Activated CD8-positive, alpha-beta T cell treated with anti-CD3 and anti-CD28 coated beads for 36 hours (primary cell): ENCODE measurements at regions not wholly inside any gene's neighbourhood (a gene's known extent, or its start where the extent isn't known, plus 50 kb on each side); places are given as distances from the start of the nearest gene placed in this dataset.

Experiments
- ATAC-seq: fragments of 200-7000 bp; cut with Tn5 transposase; one replicate; pipeline ENCODE4 v1.10.0; 2021; ENCODE audit warnings: mild to moderate bottlenecking, moderate library complexity
- CTCF ChIA-PET: fragments of 350-600 bp; sonication (Branson Sonifier 250); formaldehyde crosslinking; loops from one replicate; lab custom pipeline; 2021; ENCODE audit warnings: antibody characterized with exemption; lab: Charles Lee
- POLR2A ChIA-PET: fragments of 350-600 bp; sonication (Branson Sonifier 250); formaldehyde crosslinking; loops from one replicate; lab custom pipeline; 2021; ENCODE audit warnings: antibody characterized with exemption; lab: Charles Lee
- DNase-seq: peaks from one replicate; pipeline ENCODE4 v3.0.0-alpha.2; 2020
- H3K27ac Mint-ChIP-seq: one replicate; pipeline ENCODE4 v1.8.0; 2021; ENCODE audit warnings: mild to moderate bottlenecking, mixed read lengths
- H3K27me3 Mint-ChIP-seq: one replicate; pipeline ENCODE4 v1.8.0; 2021; ENCODE audit warnings: mixed read lengths
- H3K36me3 Mint-ChIP-seq: one replicate; pipeline ENCODE4 v1.8.0; 2021; ENCODE audit warnings: low read depth, mixed read lengths
- H3K4me1 Mint-ChIP-seq: one replicate; pipeline ENCODE4 v1.8.0; 2021; ENCODE audit warnings: low read depth, mixed read lengths
- H3K4me3 Mint-ChIP-seq: one replicate; pipeline ENCODE4 v1.8.0; 2021; ENCODE audit warnings: mild to moderate bottlenecking, moderate library complexity, mixed read lengths
- H3K9me3 Mint-ChIP-seq: one replicate; pipeline ENCODE4 v1.8.0; 2021; ENCODE audit warnings: mixed read lengths
- CTCF ChIP-seq: fragments of 200-600 bp; IDR thresholded peaks from one replicate; pipeline ENCODE4 v1.8.0; 2022; ENCODE audit warnings: antibody characterized with exemption, mild to moderate bottlenecking
- intact Hi-C: fragments of 100-400 bp; cut with micrococcal nuclease; formaldehyde crosslinking; loops from one replicate; pipeline ENCODE4 v1.10.0; 2022

- no peak for ATAC-seq
- no peak for TF ChIP-seq CTCF
- POLR2A ChIA-PET: no interaction called here
- intact Hi-C loops: no loop called here
- peaks cover 5% of the 10 kb centered on the region for H3K9me3 Mint-ChIP-seq
- CTCF ChIA-PET: no interaction called here
- no peaks in the 10 kb centered on the region for H3K27me3 Mint-ChIP-seq
- no peaks in the 10 kb centered on the region for H3K4me1 Mint-ChIP-seq
- no peak overlapping the region for H3K4me3 Mint-ChIP-seq
- no peak overlapping the region for H3K27ac Mint-ChIP-seq
- no peak for DNase-seq
- H3K36me3 Mint-ChIP-seq: no peaks in the 10 kb centered on the region
These were observed 765.0 kb downstream of the INHBA start for GRCh38 chr7:40937879-40938278.

GRCh38 chr7:40935435-40935834, 767.5 kb downstream of the INHBA start:
- intact Hi-C loops: no loop called here
- Mint-ChIP-seq H3K4me3 (no peak overlapping the region), H3K9me3 (peaks cover 1% of the 10 kb centered on the region), H3K36me3 (no peaks in the 10 kb centered on the region), H3K27ac (no peak overlapping the region), H3K4me1 (no peaks in the 10 kb centered on the region), H3K27me3 (no peaks in the 10 kb centered on the region)
- TF ChIP-seq CTCF: no peak
- CTCF ChIA-PET: no interaction called here
- POLR2A ChIA-PET: no interaction called here
- DNase-seq: no peak
- ATAC-seq: no peak

GRCh38 chr7:40923626-40924025, 779.3 kb downstream of the INHBA start:
- H3K27me3 Mint-ChIP-seq: no peaks in the 10 kb centered on the region
- no peak overlapping the region for H3K27ac Mint-ChIP-seq
- TF ChIP-seq CTCF: no peak
- ATAC-seq: no peak
- ChIA-PET CTCF (interaction anchor here (0.5 kb wide), 1 partner anchor 780 kb away, joined by 3 read pairs; no protein-coding TSS in a partner anchor), POLR2A (no interaction called here)
- peaks cover 9% of the 10 kb centered on the region for H3K9me3 Mint-ChIP-seq
- H3K4me1 Mint-ChIP-seq: no peaks in the 10 kb centered on the region
- intact Hi-C loops: no loop called here
- H3K4me3 Mint-ChIP-seq: no peak overlapping the region
- no peak for DNase-seq
- no peaks in the 10 kb centered on the region for H3K36me3 Mint-ChIP-seq

- CTCF ChIA-PET: no interaction called here
- H3K4me1 Mint-ChIP-seq: no peaks in the 10 kb centered on the region
These were observed 780.6 kb downstream of the INHBA start for GRCh38 chr7:40922316-40922670.

More at GRCh38 chr7:40922316-40922670, 780.6 kb downstream of the INHBA start:
- TF ChIP-seq CTCF: no peak
- no peak overlapping the region for H3K4me3 Mint-ChIP-seq
- ATAC-seq (no peak), DNase-seq (no peak)
- POLR2A ChIA-PET: no interaction called here
- peaks cover 9% of the 10 kb centered on the region for H3K9me3 Mint-ChIP-seq
- no peaks in the 10 kb centered on the region for H3K36me3 Mint-ChIP-seq
- no peak overlapping the region for H3K27ac Mint-ChIP-seq
- no peaks in the 10 kb centered on the region for H3K27me3 Mint-ChIP-seq
- intact Hi-C loops: no loop called here
